ENCODE measurements at regions not wholly inside any gene's neighbourhood (a gene's known extent, or its start where the extent isn't known, plus 50 kb on each side); places are given as distances from the start of the nearest gene placed in this dataset.
"Not testable (repeated sequence)": the region's sequence is repeated elsewhere in the genome, so short reads cannot be mapped to it uniquely, and the experiment has no call there.

- not testable (repeated sequence) for DNase-seq
These were observed 127.9 kb downstream of the ARRDC4 start for GRCh38 chr15:98088307-98088945.

GRCh38 chr15:98089352-98089751, 128.8 kb downstream of the ARRDC4 start:
- DNase-seq, result not testable (repeated sequence)

- not testable (repeated sequence) for DNase-seq
These were observed 137.5 kb downstream of the ARRDC4 start for GRCh38 chr15:98097986-98098385.

GRCh38 chr15:98100606-98101005, 140.1 kb downstream of the ARRDC4 start:
- DNase-seq, result not testable (repeated sequence)

- no peak for DNase-seq
These were observed 143.1 kb downstream of the ARRDC4 start for GRCh38 chr15:98103570-98103969.

- DNase-seq, result not testable (repeated sequence)
These were observed 144.1 kb downstream of the ARRDC4 start for GRCh38 chr15:98104386-98105151.

- DNase-seq, result not testable (repeated sequence)
These were observed 146.2 kb downstream of the ARRDC4 start for GRCh38 chr15:98106615-98107194.

- DNase-seq, result no peak
These were observed 151.3 kb downstream of the ARRDC4 start for GRCh38 chr15:98111806-98112205.

GRCh38 chr15:98113327-98113726, 152.8 kb downstream of the ARRDC4 start:
- DNase-seq, result peak in 1 of 3 donors; percentile 8

- peak; percentile 14 to 43 (median 14) for DNase-seq
These were observed 160.1 kb downstream of the ARRDC4 start for GRCh38 chr15:98120561-98120960.

- peak; percentile 18 to 47 (median 42) for DNase-seq
These were observed 161.0 kb downstream of the ARRDC4 start for GRCh38 chr15:98121536-98121935.

GRCh38 chr15:98121957-98122356, 161.5 kb downstream of the ARRDC4 start:
- no peak for DNase-seq

GRCh38 chr15:98123297-98123696, 162.8 kb downstream of the ARRDC4 start:
- DNase-seq, result no peak

GRCh38 chr15:98123834-98124233, 163.3 kb downstream of the ARRDC4 start:
- DNase-seq, result no peak

- DNase-seq, result no peak
These were observed 164.1 kb downstream of the ARRDC4 start for GRCh38 chr15:98124581-98124980.

- DNase-seq, result peak; percentile 16 to 58 (median 26)
These were observed 166.0 kb downstream of the ARRDC4 start for GRCh38 chr15:98126326-98127085.

- no peak for DNase-seq
These were observed 167.1 kb downstream of the ARRDC4 start for GRCh38 chr15:98127586-98127985.

- peak in 1 of 3 donors; percentile 18 for DNase-seq
These were observed 171.4 kb downstream of the ARRDC4 start for GRCh38 chr15:98131924-98132323.

GRCh38 chr15:98134905-98135304, 174.4 kb downstream of the ARRDC4 start:
- peak in 1 of 3 donors; percentile 8 for DNase-seq

GRCh38 chr15:98138910-98139309, 178.4 kb downstream of the ARRDC4 start:
- DNase-seq, result no peak

GRCh38 chr15:98139337-98139736, 178.8 kb downstream of the ARRDC4 start:
- DNase-seq, result no peak

- no peak for DNase-seq
These were observed 182.1 kb downstream of the ARRDC4 start for GRCh38 chr15:98142572-98142971.

- DNase-seq, result no peak
These were observed 182.6 kb downstream of the ARRDC4 start for GRCh38 chr15:98143116-98143515.
